ENCODE measurements at regions not wholly inside any gene's neighbourhood (a gene's known extent, or its start where the extent isn't known, plus 50 kb on each side); places are given as distances from the start of the nearest gene placed in this dataset.

- peaks cover 13% of the 10 kb centered on the region for H3K9me3 Mint-ChIP-seq
- no peak overlapping the region for H3K4me3 Mint-ChIP-seq
- H3K27me3 Mint-ChIP-seq (ENCODE audit: low read depth) = no peaks in the 10 kb centered on the region
- H3K36me3 Mint-ChIP-seq (ENCODE audit: low read depth) = no peaks in the 10 kb centered on the region
- no peaks in the 10 kb centered on the region for H3K4me1 Mint-ChIP-seq (ENCODE audit: low read depth)
- no peak for DNase-seq (ENCODE audit: low spot score)
- no peak overlapping the region for H3K27ac Mint-ChIP-seq
Observed at GRCh38 chr9:17846948-17847655, 268.2 kb downstream of the SH3GL2 start.

GRCh38 chr9:17847908-17848307 is 269.0 kb downstream of the SH3GL2 start:
- Mint-ChIP-seq H3K4me1 (ENCODE audit: low read depth) (no peaks in the 10 kb centered on the region), H3K4me3 (no peak overlapping the region), H3K27ac (no peak overlapping the region), H3K9me3 (peaks cover 13% of the 10 kb centered on the region), H3K36me3 (ENCODE audit: low read depth) (no peaks in the 10 kb centered on the region), H3K27me3 (ENCODE audit: low read depth) (no peaks in the 10 kb centered on the region)
- no peak for DNase-seq (ENCODE audit: low spot score)

GRCh38 chr9:17852108-17852507 is 273.2 kb downstream of the SH3GL2 start:
- H3K4me3 Mint-ChIP-seq = no peak overlapping the region
- no peak for DNase-seq (ENCODE audit: low spot score)
- H3K4me1 Mint-ChIP-seq (ENCODE audit: low read depth) = no peaks in the 10 kb centered on the region
- no peak overlapping the region for H3K27ac Mint-ChIP-seq
- H3K27me3 Mint-ChIP-seq (ENCODE audit: low read depth) = no peaks in the 10 kb centered on the region
- H3K9me3 Mint-ChIP-seq = no peaks in the 10 kb centered on the region
- H3K36me3 Mint-ChIP-seq (ENCODE audit: low read depth) = no peaks in the 10 kb centered on the region

GRCh38 chr9:17854487-17854886 is 275.6 kb downstream of the SH3GL2 start:
- no peak for DNase-seq (ENCODE audit: low spot score)
- no peaks in the 10 kb centered on the region for H3K9me3 Mint-ChIP-seq
- no peak overlapping the region for H3K4me3 Mint-ChIP-seq
- H3K27ac Mint-ChIP-seq = no peak overlapping the region
- H3K4me1 Mint-ChIP-seq (ENCODE audit: low read depth) = no peaks in the 10 kb centered on the region
- no peaks in the 10 kb centered on the region for H3K36me3 Mint-ChIP-seq (ENCODE audit: low read depth)
- no peaks in the 10 kb centered on the region for H3K27me3 Mint-ChIP-seq (ENCODE audit: low read depth)

- H3K4me3 Mint-ChIP-seq = no peak overlapping the region
- no peaks in the 10 kb centered on the region for H3K36me3 Mint-ChIP-seq (ENCODE audit: low read depth)
- no peaks in the 10 kb centered on the region for H3K9me3 Mint-ChIP-seq
- no peak overlapping the region for H3K27ac Mint-ChIP-seq
- no peaks in the 10 kb centered on the region for H3K4me1 Mint-ChIP-seq (ENCODE audit: low read depth)
- no peak for DNase-seq (ENCODE audit: low spot score)
- H3K27me3 Mint-ChIP-seq (ENCODE audit: low read depth) = no peaks in the 10 kb centered on the region
Observed at GRCh38 chr9:17856995-17857394, 278.1 kb downstream of the SH3GL2 start.

- H3K4me1 Mint-ChIP-seq (ENCODE audit: low read depth) = no peaks in the 10 kb centered on the region
Observed at GRCh38 chr9:17859228-17859627, 280.4 kb downstream of the SH3GL2 start.

GRCh38 chr9:17859987-17860386 is 281.1 kb downstream of the SH3GL2 start:
- Mint-ChIP-seq H3K36me3 (ENCODE audit: low read depth) (no peaks in the 10 kb centered on the region), H3K27me3 (ENCODE audit: low read depth) (no peaks in the 10 kb centered on the region), H3K9me3 (no peaks in the 10 kb centered on the region), H3K27ac (no peak overlapping the region), H3K4me3 (no peak overlapping the region), H3K4me1 (ENCODE audit: low read depth) (no peaks in the 10 kb centered on the region)
- DNase-seq (ENCODE audit: low spot score) = no peak

More at GRCh38 chr9:17859228-17859627, 280.4 kb downstream of the SH3GL2 start:
- no peaks in the 10 kb centered on the region for H3K27me3 Mint-ChIP-seq (ENCODE audit: low read depth)
- H3K9me3 Mint-ChIP-seq = no peaks in the 10 kb centered on the region
- no peak for DNase-seq (ENCODE audit: low spot score)
- no peaks in the 10 kb centered on the region for H3K36me3 Mint-ChIP-seq (ENCODE audit: low read depth)
- no peak overlapping the region for H3K4me3 Mint-ChIP-seq
- H3K27ac Mint-ChIP-seq = no peak overlapping the region

GRCh38 chr9:17862101-17862500 is 283.2 kb downstream of the SH3GL2 start:
- no peak for DNase-seq (ENCODE audit: low spot score)
- no peak overlapping the region for H3K27ac Mint-ChIP-seq
- no peaks in the 10 kb centered on the region for H3K27me3 Mint-ChIP-seq (ENCODE audit: low read depth)
- H3K9me3 Mint-ChIP-seq = no peaks in the 10 kb centered on the region
- H3K4me3 Mint-ChIP-seq = no peak overlapping the region
- H3K4me1 Mint-ChIP-seq (ENCODE audit: low read depth) = no peaks in the 10 kb centered on the region
- no peaks in the 10 kb centered on the region for H3K36me3 Mint-ChIP-seq (ENCODE audit: low read depth)

- no peaks in the 10 kb centered on the region for H3K9me3 Mint-ChIP-seq
- no peaks in the 10 kb centered on the region for H3K27me3 Mint-ChIP-seq (ENCODE audit: low read depth)
- no peaks in the 10 kb centered on the region for H3K4me1 Mint-ChIP-seq (ENCODE audit: low read depth)
- no peak for DNase-seq (ENCODE audit: low spot score)
- H3K27ac Mint-ChIP-seq = no peak overlapping the region
- no peak overlapping the region for H3K4me3 Mint-ChIP-seq
- no peaks in the 10 kb centered on the region for H3K36me3 Mint-ChIP-seq (ENCODE audit: low read depth)
Observed at GRCh38 chr9:17862629-17863028, 283.8 kb downstream of the SH3GL2 start.

GRCh38 chr9:17863213-17863883 is 284.5 kb downstream of the SH3GL2 start:
- Mint-ChIP-seq H3K4me3 (no peak overlapping the region), H3K4me1 (ENCODE audit: low read depth) (no peaks in the 10 kb centered on the region), H3K36me3 (ENCODE audit: low read depth) (no peaks in the 10 kb centered on the region), H3K9me3 (no peaks in the 10 kb centered on the region), H3K27ac (no peak overlapping the region), H3K27me3 (ENCODE audit: low read depth) (no peaks in the 10 kb centered on the region)
- no peak for DNase-seq (ENCODE audit: low spot score)

- Mint-ChIP-seq H3K4me1 (ENCODE audit: low read depth) (no peaks in the 10 kb centered on the region), H3K27ac (no peak overlapping the region), H3K27me3 (ENCODE audit: low read depth) (no peaks in the 10 kb centered on the region), H3K36me3 (ENCODE audit: low read depth) (no peaks in the 10 kb centered on the region), H3K9me3 (no peaks in the 10 kb centered on the region), H3K4me3 (no peak overlapping the region)
- no peak for DNase-seq (ENCODE audit: low spot score)
Observed at GRCh38 chr9:17863924-17864323, 285.1 kb downstream of the SH3GL2 start.

GRCh38 chr9:17864951-17865350 is 286.1 kb downstream of the SH3GL2 start:
- H3K4me3 Mint-ChIP-seq = no peak overlapping the region
- no peaks in the 10 kb centered on the region for H3K27me3 Mint-ChIP-seq (ENCODE audit: low read depth)
- no peaks in the 10 kb centered on the region for H3K9me3 Mint-ChIP-seq
- H3K27ac Mint-ChIP-seq = no peak overlapping the region
- no peak for DNase-seq (ENCODE audit: low spot score)
- H3K36me3 Mint-ChIP-seq (ENCODE audit: low read depth) = no peaks in the 10 kb centered on the region
- no peaks in the 10 kb centered on the region for H3K4me1 Mint-ChIP-seq (ENCODE audit: low read depth)

- H3K4me1 Mint-ChIP-seq (ENCODE audit: low read depth) = no peaks in the 10 kb centered on the region
- no peaks in the 10 kb centered on the region for H3K9me3 Mint-ChIP-seq
- no peak overlapping the region for H3K4me3 Mint-ChIP-seq
- no peaks in the 10 kb centered on the region for H3K27me3 Mint-ChIP-seq (ENCODE audit: low read depth)
- H3K36me3 Mint-ChIP-seq (ENCODE audit: low read depth) = no peaks in the 10 kb centered on the region
- no peak overlapping the region for H3K27ac Mint-ChIP-seq
- no peak for DNase-seq (ENCODE audit: low spot score)
Observed at GRCh38 chr9:17865881-17866280, 287.0 kb downstream of the SH3GL2 start.

- Mint-ChIP-seq H3K27ac (no peak overlapping the region), H3K4me1 (ENCODE audit: low read depth) (no peaks in the 10 kb centered on the region), H3K9me3 (peaks cover 4% of the 10 kb centered on the region), H3K36me3 (ENCODE audit: low read depth) (no peaks in the 10 kb centered on the region), H3K4me3 (no peak overlapping the region), H3K27me3 (ENCODE audit: low read depth) (no peaks in the 10 kb centered on the region)
- DNase-seq (ENCODE audit: low spot score) = no peak
Observed at GRCh38 chr9:17870722-17871121, 291.9 kb downstream of the SH3GL2 start.

Data from T-helper 2 cell treated with Interferon-gamma antibody and Interleukin-4, amounts not matched to agents 5 μg/mL and 100 μg/mL, for 36 hours (primary cell).